ENCODE measurements at regions not wholly inside any gene's neighbourhood (a gene's known extent, or its start where the extent isn't known, plus 50 kb on each side); places are given as distances from the start of the nearest gene placed in this dataset.

- Histone ChIP-seq H3K36me3 (no peaks in the 10 kb centered on the region), H3F3A (ENCODE audit: low read depth) (no peaks in the 10 kb centered on the region), H4K20me1 (ENCODE audit: low read depth) (no peaks in the 10 kb centered on the region), H3K9me3 (ENCODE audit: low read depth) (no peaks in the 10 kb centered on the region), H3K27me3 (no peaks in the 10 kb centered on the region), H3K27ac (no peak overlapping the region), H3K4me2 (no peak overlapping the region), H3K4me3 (no peak overlapping the region), H2AFZ (replicated peaks) (no peak overlapping the region), H3K79me2 (ENCODE audit: low read depth) (no peaks in the 10 kb centered on the region), H3K9ac (no peak overlapping the region), H3K4me1 (no peaks in the 10 kb centered on the region)
- no peaks in the 10 kb centered on the region for H3K36me3 Mint-ChIP-seq
- no peak for TF ChIP-seq CTCF (IDR thresholded peaks at IDR 0.05)
- no peak for TF ChIP-seq EZH2phosphoT487 (IDR thresholded peaks at IDR 0.05)
- TF ChIP-seq EZH2 (IDR thresholded peaks at IDR 0.05): no peak
- H3K27ac Mint-ChIP-seq: no peak overlapping the region
- no peak overlapping the region for H3K4me3 Mint-ChIP-seq
- DNase-seq (ENCODE audit: low spot score): no peak
- no peaks in the 10 kb centered on the region for H3K9me3 Mint-ChIP-seq
- no peaks in the 10 kb centered on the region for H3K27me3 Mint-ChIP-seq (ENCODE audit: insufficient read depth, low read depth)
- H3K4me1 Mint-ChIP-seq: peaks cover 9% of the 10 kb centered on the region
These were observed 217.0 kb upstream of the CST7 start for GRCh38 chr20:24732076-24732475.

GRCh38 chr20:24732599-24732998 lies 216.5 kb upstream of the CST7 start:
- H3K4me1 ChIP-seq: no peaks in the 10 kb centered on the region
- H3K79me2 ChIP-seq (ENCODE audit: low read depth): no peaks in the 10 kb centered on the region
- H3K4me2 ChIP-seq: no peak overlapping the region
- H3K27me3 Mint-ChIP-seq (ENCODE audit: insufficient read depth, low read depth): no peaks in the 10 kb centered on the region
- no peaks in the 10 kb centered on the region for H4K20me1 ChIP-seq (ENCODE audit: low read depth)
- no peaks in the 10 kb centered on the region for H3K36me3 Mint-ChIP-seq
- no peaks in the 10 kb centered on the region for H3K36me3 ChIP-seq
- no peak overlapping the region for H3K27ac Mint-ChIP-seq
- H3K9ac ChIP-seq: no peak overlapping the region
- no peaks in the 10 kb centered on the region for H3K9me3 Mint-ChIP-seq
- no peaks in the 10 kb centered on the region for H3F3A ChIP-seq (ENCODE audit: low read depth)
- no peak overlapping the region for H3K27ac ChIP-seq
- peaks cover 9% of the 10 kb centered on the region for H3K4me1 Mint-ChIP-seq
- TF ChIP-seq EZH2phosphoT487 (IDR thresholded peaks at IDR 0.05) (no peak), EZH2 (IDR thresholded peaks at IDR 0.05) (no peak), CTCF (IDR thresholded peaks at IDR 0.05) (no peak)
- no peaks in the 10 kb centered on the region for H3K9me3 ChIP-seq (ENCODE audit: low read depth)
- no peak overlapping the region for H2AFZ ChIP-seq (replicated peaks)
- H3K4me3 Mint-ChIP-seq: no peak overlapping the region
- H3K4me3 ChIP-seq: no peak overlapping the region
- H3K27me3 ChIP-seq: no peaks in the 10 kb centered on the region
- DNase-seq (ENCODE audit: low spot score): no peak

GRCh38 chr20:24733416-24733815 lies 215.7 kb upstream of the CST7 start:
- Histone ChIP-seq H3K36me3 (no peaks in the 10 kb centered on the region), H4K20me1 (ENCODE audit: low read depth) (no peaks in the 10 kb centered on the region), H3K4me1 (no peaks in the 10 kb centered on the region), H3K4me2 (no peak overlapping the region), H3K9me3 (ENCODE audit: low read depth) (no peaks in the 10 kb centered on the region), H3K27me3 (no peaks in the 10 kb centered on the region), H2AFZ (replicated peaks) (no peak overlapping the region), H3K4me3 (no peak overlapping the region), H3F3A (ENCODE audit: low read depth) (no peaks in the 10 kb centered on the region), H3K27ac (no peak overlapping the region), H3K79me2 (ENCODE audit: low read depth) (no peaks in the 10 kb centered on the region), H3K9ac (no peak overlapping the region)
- no peak for DNase-seq (ENCODE audit: low spot score)
- TF ChIP-seq EZH2phosphoT487 (IDR thresholded peaks at IDR 0.05) (no peak), EZH2 (IDR thresholded peaks at IDR 0.05) (no peak), CTCF (IDR thresholded peaks at IDR 0.05) (no peak)
- H3K36me3 Mint-ChIP-seq: no peaks in the 10 kb centered on the region
- no peak overlapping the region for H3K27ac Mint-ChIP-seq
- no peaks in the 10 kb centered on the region for H3K27me3 Mint-ChIP-seq (ENCODE audit: insufficient read depth, low read depth)
- no peaks in the 10 kb centered on the region for H3K9me3 Mint-ChIP-seq
- H3K4me3 Mint-ChIP-seq: no peak overlapping the region
- H3K4me1 Mint-ChIP-seq: peaks cover 9% of the 10 kb centered on the region

GRCh38 chr20:24734139-24734538 lies 214.9 kb upstream of the CST7 start:
- H2AFZ ChIP-seq (replicated peaks): no peak overlapping the region
- no peaks in the 10 kb centered on the region for H3K9me3 ChIP-seq (ENCODE audit: low read depth)
- H3K9ac ChIP-seq: no peak overlapping the region
- Mint-ChIP-seq H3K4me1 (peaks cover 10% of the 10 kb centered on the region), H3K36me3 (no peaks in the 10 kb centered on the region), H3K4me3 (no peak overlapping the region), H3K27ac (no peak overlapping the region), H3K9me3 (no peaks in the 10 kb centered on the region), H3K27me3 (ENCODE audit: insufficient read depth, low read depth) (no peaks in the 10 kb centered on the region)
- no peak for DNase-seq (ENCODE audit: low spot score)
- no peaks in the 10 kb centered on the region for H3K79me2 ChIP-seq (ENCODE audit: low read depth)
- H3F3A ChIP-seq (ENCODE audit: low read depth): no peaks in the 10 kb centered on the region
- H3K27ac ChIP-seq: no peak overlapping the region
- H3K4me1 ChIP-seq: no peaks in the 10 kb centered on the region
- no peaks in the 10 kb centered on the region for H3K36me3 ChIP-seq
- no peaks in the 10 kb centered on the region for H4K20me1 ChIP-seq (ENCODE audit: low read depth)
- H3K4me2 ChIP-seq: no peak overlapping the region
- H3K27me3 ChIP-seq: no peaks in the 10 kb centered on the region
- no peak overlapping the region for H3K4me3 ChIP-seq
- TF ChIP-seq CTCF (IDR thresholded peaks at IDR 0.05): no peak
- TF ChIP-seq EZH2 (IDR thresholded peaks at IDR 0.05): no peak

Data from neural progenitor cell (in vitro differentiated cells).